ENCODE measurements at regions not wholly inside any gene's neighbourhood (a gene's known extent, or its start where the extent isn't known, plus 50 kb on each side); places are given as distances from the start of the nearest gene placed in this dataset.

DNA sequence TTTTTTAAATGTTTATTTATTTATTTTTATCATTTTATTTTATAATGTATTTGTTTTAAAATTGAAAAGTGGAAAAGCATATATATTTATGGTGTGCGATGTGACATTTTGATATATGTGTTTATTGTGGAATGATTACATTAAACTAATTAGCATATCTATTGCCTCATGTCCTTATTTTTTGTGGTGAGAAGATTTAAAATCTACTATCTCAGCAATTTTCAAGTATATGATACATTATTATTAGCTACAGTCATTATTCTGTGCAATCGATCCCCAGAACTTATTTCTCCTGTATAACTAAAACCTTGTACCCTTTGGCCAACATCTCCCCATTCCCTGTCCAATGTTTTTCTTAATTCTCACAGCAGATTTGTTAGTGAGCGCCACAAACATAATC lies 115.6 kb upstream of the SHH start:
- no peak for DNase-seq (ENCODE audit: low read depth in 3 of 3)

DNA sequence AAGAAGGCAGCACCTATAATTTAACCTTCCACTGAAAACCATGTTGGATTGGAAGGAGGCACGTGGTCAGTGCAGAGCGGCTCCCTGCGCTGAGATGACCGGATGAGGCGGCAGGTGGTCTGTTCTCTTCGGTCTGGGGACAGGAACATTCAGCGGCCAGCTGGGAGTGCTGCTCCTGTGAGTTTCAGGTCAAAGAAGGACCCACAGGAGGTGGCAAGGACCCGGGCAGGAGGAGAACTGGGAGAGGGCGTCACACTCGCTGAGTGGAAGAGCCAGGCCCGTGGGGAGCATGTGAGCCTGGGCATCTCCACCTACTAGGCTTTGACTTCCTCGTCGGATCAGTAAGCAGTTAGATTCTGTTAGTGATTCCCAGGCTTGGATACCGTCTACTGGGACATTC lies 113.4 kb upstream of the SHH start:
- no peak for DNase-seq (ENCODE audit: low read depth in 3 of 3)

DNA sequence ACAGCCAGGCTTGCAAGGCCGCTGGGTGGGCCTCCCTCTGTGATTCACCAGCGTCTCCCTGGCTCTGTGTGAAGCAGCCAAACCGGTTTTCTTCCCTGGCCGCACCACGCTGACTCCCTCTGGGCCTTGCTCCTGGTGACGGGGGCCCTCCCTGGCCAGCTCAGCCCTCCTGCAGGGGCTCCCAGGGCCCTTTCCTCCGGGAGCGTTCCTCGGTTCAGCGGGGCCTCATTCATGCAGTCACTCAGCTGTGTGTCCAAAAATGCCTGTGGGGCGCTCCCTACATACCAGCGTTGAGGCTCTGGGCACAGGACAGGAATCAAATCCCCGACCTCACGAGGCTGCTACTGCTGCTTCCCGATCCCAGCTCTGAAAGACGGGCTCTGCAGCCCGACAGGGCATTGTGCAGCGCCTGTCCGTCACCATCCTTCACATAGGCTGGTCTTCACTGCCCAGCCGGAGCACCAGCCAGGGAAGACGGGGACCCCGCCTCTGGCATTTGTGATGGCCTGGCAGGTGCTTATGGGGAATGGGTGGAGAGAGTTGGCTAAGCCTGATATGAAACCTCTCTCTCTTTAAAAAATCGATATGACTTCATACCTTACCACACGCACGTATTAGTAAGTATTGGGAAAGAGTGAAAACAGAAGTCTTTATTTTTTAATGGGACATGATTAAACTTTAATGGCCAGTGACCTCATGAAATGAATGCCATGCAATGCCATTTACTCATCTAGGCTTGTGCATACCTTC lies 110.0 kb upstream of the SHH start:
- DNase-seq (ENCODE audit: low read depth in 3 of 3), result no peak

DNA sequence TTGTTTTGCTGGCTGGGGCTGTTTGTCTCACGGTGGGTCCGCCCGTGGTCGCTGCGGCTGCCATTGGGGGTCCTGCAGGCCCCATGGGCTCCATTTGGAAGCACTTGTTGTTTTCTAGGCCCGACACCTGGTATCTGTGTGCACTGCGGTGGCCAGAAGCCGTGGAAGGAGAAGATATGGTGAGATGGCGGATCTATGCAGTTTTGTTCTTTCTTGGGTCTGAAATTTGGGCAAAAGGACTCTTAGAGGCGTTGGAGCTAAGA lies 109.5 kb upstream of the SHH start:
- no peak for DNase-seq (ENCODE audit: low read depth in 3 of 3)

DNA sequence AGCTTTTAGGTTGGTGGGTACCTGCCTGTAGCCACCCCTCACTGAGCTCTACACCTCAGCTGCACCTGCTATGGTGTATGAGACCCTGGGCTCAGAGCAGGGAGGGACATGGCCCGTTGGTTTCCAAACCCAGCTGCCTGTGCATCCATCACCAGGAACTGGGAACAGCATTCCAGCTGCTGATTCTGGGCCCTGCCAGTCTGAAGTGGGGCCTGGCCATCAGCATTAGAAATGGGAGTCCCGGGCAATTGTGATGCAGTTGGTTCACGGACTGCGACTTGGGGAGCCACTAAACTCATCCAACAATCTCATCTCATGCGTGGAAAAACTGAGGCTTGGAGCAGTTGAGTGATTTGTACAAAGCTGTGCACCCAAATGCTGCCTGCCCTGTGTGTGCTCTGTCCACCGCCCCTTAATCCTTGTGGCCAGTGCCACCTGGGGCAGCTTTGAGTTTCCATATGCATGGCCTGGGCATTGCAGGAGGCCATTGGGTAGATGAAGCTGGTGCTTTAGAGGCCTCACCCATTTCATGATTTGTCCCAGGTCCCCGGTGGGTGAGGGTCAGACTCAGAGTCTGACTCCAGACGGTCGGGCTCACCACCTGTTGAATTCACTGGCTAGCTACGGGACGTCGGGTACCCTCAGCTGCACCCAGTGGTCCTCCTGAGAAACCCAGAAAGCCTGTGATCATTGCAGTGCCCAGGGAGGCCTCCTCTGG lies 109.0 kb upstream of the SHH start:
- DNase-seq (ENCODE audit: low read depth in 3 of 3), result no peak

DNA sequence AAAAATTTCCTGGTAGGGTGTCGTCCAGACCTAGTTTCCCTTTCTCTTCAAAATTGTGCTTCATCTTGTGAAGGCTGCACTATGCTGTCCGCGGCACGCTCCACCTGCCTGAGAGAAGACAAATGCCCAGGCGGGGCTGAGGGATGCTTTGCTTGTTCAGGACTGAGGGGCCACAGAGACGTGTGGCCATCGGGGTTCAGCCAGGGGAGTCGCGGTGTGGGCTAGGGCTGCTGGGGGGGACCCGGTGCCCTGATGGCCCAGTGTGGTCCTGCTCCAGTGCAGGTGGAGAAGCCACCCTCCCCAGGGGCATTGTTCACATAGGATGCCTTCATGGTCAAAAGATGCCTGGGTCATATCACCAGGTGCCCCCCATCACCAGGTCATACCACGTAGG lies 107.8 kb upstream of the SHH start:
- no peak for DNase-seq (ENCODE audit: low read depth in 3 of 3)

DNA sequence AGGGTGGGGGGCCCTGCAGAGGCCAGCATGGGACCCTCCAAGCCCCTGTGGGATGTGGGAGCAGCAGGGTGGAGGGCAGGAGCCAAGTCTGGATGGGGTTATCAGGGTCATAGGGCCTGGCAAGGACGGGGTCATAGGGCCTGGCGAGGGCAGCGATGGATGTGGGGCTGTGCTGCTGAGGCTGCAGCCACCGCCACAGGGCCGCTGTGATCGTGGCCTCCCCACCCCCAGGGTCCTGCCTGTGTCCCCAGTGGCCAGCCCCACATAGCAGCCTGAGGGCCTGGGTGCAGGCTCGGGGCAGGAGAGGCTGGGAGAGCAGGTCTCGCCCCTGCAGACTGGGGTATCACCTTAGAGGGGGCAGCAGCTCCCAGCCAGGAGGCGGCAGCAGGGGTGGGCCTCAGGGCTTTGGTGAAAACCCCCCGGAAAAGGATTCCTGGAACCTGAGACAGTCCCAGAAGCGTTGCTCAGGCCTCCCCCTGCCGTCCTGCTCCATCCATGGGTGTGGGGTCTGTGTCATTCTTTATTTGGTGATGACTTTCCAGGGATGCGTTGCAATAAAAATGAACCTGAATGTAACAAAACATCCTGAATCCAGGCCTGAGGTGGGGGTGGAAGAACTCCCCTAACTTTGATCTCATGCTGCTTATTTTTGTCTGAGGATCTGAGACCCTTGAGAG lies 107.3 kb upstream of the SHH start:
- DNase-seq (ENCODE audit: low read depth in 3 of 3), result no peak

DNA sequence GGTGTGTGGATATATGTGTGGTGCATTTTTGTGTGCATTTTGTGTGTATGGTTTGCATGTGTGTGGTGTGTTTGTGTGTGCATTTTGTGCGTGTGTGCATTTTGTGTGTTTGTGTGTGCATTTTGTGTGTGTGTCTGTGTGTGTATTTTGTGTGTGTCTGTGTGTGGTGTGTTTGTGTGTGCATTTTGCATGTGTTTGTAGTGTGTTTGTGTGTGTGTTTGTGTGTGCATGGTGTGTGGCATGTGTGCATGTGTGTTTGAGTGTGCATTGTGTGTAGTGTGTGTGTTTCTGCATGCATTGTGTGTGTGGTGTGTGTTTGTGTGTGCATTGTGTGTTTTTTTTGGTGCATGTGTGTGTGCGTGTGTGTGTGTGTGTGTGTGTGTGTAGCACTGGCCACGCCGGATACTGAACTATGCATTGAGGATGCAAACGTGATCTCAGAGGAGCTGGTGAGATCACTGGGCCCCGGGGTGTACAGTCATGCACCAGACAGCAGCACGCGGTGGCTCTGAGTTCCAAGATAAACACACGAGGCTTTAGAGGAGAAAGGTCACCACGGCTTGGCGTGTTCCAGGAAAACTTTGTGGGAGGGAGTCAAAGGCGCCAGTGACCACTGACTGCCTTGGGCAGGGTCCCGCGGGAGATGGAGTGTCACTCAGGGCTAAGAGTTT lies 106.6 kb upstream of the SHH start:
- no peak for DNase-seq (ENCODE audit: low read depth in 3 of 3)

DNA sequence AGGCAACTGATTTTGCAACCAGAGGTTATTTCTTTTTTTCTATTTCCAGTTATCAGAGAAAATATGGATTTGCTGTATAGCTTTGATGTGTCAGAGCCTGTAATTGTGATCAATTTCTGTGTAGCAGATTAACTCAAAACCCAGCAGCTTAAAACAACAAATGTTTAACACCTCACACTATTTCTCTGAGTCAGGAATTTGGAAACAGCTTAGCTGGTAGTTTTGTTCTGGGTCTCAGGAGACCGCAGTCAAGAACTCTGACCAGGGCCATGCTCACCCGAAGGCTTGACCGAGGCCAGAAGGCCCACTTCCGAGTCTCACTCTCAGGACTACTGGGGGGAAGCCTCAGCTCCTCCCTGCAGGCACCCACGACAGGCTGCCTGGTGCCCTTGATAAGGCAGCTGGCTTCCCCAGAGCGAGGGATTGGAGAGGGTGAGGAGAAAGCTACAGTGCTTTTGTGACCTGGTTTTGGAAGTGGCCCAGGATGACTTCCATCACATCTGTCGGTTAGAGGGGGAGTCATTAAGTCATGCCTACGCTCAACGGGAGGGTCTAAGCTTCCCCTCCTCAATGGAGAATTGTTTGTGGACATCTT lies 105.7 kb upstream of the SHH start:
- DNase-seq (ENCODE audit: low read depth in 3 of 3), result no peak

DNA sequence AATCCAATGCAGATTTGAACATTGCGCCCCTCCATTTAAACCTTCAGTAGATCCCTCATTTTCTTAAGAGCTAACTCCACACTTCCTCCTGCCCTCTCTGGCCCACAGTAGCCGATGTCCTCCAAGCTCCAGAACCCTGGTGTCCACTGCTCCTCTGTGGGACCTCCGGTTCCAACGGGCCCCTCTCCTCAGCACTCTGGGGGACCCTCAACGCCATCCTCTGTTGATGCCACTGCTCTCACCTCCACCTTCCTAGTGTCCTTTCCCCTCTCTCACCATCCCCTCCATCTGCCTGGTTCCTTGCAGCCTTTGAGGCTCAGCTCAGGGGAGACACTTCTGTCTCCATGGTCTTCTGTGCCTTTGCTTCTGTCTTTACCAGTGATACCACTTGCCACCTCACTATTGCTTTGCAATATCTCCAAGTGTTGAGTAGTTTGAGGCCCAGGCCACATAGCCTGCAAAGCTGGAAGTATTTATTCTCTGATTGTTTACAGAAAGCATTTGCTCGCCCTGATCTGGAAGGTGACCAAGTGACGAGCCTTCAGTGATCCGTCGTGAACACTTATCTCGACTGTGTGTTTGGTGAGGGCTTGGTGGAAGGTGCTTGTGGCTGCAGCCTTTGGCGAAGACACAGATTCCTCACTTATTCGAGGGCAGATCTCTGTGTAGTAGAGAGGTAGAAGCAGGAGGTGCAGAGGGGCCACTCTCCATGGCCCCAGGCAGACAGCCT lies 104.8 kb upstream of the SHH start:
- no peak for DNase-seq (ENCODE audit: low read depth in 3 of 3)

DNA sequence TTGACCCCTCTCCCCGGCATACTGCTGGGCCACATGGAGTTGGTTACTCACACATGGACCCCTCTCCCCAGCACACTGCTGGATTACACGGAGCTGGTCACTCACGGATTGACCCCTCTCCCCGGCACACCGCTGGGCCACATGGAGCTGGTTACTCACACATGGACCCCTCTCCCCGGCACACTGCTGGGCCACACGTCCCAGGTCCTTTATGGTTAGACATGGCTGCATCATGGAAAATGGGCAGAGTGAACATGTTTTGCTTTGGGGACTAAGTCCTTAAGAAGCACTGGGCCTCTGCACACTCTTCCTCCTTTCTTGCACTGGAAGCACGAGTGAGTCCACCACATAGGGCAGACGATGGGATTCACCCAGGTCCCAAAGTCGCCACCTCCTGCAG lies 102.1 kb upstream of the SHH start:
- DNase-seq (ENCODE audit: low read depth in 3 of 3), result no peak

DNA sequence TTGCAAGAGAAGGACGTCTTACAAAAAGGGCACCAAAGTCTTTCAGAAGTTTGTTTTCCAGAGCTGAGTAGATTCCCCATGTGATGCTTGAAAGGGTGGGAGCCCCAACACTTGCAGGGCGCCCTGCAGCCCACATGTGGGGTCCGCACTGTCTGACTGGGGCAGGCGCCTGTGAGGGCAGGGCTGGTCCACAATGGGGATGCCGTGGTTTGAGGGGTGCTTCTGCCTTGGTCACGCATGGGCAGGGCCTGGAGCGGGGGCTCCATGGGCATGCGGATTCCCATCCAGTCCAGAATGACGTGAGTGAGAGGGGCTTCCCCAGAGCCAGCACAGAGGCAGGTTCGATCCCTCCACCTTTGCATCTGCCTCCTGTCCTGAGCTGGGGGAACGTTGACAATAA lies 101.5 kb upstream of the SHH start:
- no peak for DNase-seq (ENCODE audit: low read depth in 3 of 3)

DNA sequence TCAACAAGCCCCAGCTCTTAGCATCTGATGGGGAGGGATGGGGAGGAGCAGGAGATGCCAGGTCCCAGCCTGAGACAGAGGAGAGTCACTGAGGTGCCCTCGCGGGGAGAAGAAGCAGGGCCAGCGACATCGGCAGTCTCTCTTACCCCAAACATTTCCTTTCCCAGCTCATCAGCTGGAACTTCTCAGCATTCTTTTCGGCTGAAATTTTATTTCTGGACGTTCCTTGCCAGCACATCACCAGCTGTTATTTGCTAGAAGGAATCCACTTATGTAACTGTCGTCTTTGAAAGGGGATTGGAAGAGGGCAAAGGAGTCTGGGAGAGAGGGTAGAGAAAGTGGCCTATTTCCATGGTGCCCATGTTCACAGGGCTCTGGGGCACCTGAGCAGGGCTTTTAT lies 101.0 kb upstream of the SHH start:
- no peak for DNase-seq (ENCODE audit: low read depth in 3 of 3)

DNA sequence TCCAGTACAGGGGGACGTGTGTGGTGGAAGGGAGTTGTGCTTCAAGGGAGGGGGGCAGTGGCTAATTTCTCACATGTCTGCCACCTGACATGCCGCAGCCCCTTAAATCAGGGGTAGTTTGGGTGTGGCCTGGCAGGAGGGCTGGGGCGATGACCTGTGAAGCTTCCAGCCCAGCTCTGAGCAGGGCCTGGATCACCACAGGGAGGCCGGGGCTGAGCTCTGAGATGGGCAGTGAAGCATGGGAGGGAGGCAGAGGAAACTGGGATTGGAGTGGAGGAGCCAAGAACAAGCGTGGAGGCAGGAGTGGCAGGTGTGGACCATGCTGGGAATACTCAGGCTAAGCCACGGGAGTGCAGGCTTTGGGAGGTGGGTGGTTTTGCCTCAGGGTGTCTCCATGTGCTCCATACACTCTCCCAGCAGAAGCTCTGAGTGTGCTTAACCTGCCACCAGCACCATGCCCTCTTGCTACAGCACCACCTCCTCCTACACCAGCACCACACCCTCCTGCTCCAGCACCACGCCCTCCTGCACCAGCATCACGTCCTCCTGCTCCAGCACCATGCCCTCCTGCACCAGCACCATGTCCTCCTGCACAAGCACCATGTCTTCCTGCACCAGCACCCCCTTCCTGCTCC lies 99.3 kb upstream of the SHH start:
- DNase-seq (ENCODE audit: low read depth in 3 of 3), result no peak

DNA sequence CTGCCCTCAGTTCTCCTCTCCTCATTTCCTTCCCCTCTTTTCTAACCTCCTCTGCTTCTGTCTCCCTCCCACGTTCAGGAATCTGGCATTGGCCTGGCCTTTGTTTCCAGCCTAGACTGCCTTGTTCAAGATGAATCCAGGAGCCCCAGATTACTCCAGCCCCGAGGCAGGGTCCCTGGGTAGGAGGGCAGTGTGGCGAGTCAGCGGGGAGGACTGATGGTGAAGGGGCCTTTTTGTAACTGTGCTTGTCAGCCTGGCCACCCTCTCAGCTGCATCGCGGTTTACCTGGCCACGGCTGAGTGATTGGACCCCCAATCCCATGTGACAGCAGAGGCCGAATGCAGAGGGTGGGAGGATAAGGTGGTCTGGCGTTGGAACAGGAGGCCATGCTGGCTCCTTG lies 96.1 kb upstream of the SHH start:
- no peak for DNase-seq (ENCODE audit: low read depth in 3 of 3)

DNA sequence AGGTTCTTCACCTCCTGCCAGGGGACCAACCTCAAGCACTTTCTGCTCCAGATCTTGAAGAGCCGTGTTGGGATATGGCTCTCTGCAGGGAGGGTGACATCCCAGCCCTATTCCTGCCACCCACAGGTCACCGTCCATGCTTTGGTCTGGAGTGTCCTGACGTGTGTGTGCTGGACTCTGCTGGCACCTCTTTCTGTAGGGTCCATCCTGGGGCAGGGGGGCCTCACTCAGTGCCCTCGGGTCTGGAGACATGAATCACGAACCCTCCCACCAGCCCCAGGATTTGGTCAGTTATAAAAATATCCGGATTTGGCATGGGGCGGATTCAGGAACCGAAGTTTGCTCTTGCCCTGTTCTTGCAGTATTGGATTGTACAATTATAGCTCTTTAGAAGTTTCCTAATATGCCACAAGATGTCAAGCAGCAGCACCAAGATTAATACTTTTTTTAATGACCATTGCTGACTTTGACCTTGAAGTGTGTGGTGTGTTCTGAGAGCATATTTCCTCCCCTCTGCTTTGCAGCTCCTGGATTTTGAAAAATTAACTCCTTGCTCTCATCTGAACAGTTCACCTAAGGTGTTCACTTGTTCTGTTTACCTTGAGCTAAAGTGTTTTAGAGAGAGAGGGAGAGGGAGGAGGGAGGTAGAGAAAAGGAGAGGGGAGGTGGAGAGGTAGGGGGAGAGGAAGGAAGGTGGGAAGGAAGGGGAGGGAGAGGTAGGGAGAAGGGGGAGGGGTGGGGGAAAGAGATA lies 95.4 kb upstream of the SHH start:
- DNase-seq (ENCODE audit: low read depth in 3 of 3), result no peak

DNA sequence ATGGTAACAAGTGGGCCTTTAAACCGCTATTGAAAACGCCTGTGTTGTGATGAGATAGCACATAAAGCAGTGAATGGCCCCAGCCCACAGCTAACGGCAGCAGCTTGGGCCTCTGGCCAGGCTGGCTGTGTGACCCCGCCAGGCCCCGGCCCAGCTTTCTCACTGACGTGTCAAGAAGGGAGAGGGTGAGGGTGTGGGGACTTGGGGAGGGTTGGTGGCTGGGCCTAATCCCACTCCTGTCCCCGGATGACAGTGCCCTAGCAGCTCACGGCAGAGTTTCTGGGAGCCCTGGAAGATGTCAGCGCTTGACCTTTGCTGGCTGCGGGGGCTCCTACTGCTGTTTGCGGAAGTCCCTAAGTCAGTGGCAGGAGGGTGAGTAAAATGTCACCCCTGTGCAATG lies 88.9 kb upstream of the SHH start:
- DNase-seq (ENCODE audit: low read depth in 3 of 3), result no peak

DNA sequence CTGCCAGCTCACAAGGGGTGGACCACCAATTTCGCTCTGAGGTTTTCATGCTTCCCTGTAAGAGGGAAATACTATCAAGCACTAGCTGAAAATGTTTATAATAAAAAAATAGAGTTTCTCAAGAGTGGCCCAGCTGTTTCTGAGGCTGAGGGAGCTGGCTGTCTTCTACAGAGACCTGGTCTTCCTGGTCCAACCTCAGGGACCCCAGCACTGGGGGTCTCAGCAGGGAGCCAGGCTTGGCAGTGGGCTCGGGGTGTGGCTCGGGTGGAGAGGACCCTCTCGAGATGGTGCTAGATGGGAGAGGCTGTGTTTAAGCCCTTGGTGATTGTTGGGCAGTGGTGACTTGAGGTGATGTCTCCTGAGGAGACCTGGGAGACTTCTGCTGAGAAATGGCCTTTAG lies 87.3 kb upstream of the SHH start:
- DNase-seq (ENCODE audit: low read depth in 3 of 3), result no peak

DNA sequence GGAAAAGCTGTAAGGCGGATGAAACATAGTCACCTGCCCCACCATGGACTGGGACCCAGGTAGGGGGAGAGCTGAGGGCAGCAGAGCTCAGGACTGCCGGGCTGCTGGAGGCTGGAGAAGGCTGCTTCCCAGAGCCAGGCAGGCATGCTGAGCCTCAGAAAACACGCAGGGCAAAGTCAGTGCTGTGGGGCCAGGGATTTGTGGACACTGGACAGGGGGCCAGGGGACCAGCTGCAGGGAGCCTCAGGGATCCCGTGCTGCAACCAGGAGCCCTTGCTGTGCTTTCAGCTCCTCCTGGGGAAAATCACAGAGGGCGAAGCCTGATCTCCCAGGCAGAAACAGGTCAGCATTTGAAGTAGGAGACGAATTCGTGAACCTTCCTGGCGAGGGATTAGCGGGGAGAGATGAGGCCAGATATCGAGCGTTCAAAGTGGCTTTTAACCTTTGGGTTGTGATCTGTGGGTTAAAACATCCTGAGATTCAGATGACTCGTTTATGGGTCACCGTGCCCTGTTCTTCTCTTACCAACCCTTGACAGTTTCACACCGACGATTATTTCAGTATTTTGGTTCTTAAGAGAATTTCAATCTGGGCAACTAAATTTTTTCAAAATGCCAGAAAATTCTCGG lies 85.6 kb upstream of the SHH start:
- DNase-seq (ENCODE audit: low read depth in 3 of 3), result no peak

All from stimulated activated CD4-positive, alpha-beta T cell treated with anti-CD3 and anti-CD28 coated beads, TNF-alpha, amount 100 ng/mL, for 24 hours (primary cell).